ENCODE measurements at regions not wholly inside any gene's neighbourhood (a gene's known extent, or its start where the extent isn't known, plus 50 kb on each side); places are given as distances from the start of the nearest gene placed in this dataset.
"Not testable (repeated sequence)": the region's sequence is repeated elsewhere in the genome, so short reads cannot be mapped to it uniquely, and the experiment has no call there.

DNA sequence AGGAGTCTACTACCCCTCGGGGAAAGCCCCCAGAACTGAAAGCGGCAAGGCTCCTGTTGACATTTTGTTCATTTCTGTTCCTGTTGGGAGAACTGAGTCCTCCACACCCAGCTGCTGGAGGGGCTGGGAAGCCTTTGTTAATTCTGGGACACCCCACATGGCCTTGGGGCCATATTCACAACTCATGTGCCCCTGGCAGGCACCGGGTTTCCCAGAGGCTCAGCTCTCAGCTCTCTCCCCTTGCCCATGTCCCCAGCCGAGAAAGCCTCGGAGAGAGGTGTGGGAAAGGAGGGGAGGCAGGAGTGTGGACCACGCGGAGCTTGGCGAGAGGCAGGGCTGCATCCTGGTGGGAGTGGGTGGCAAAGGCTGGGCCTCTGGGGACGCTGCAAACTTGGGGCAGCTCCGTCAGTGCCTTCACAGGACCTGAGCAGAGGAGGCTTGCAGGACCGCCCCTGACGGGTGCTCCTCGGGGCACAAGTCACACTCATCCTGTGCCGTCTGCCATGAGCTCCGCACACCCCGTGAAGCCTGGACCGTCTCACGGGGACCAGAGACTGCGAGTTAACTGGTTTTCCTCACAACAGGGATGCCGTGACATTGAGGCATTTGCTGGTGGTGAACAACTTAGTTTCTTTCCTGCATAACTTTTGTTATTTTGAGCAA, 140.9 kb downstream of the DNAJB6 start:
- Histone ChIP-seq H3K9me3 (ENCODE audit: control insufficient read depth, insufficient read depth, low read depth, low read length) (no peaks in the 10 kb centered on the region), H3K4me1 (ENCODE audit: control insufficient read depth, insufficient read depth, low read length) (no peaks in the 10 kb centered on the region), H3K27ac (ENCODE audit: extremely low read depth, low read depth, low read length) (no peak overlapping the region), H3K4me3 (ENCODE audit: low read depth, low read length) (no peak overlapping the region), H3K36me3 (ENCODE audit: control insufficient read depth in 2 of 2, insufficient read depth in 1 of 2, low read length in 2 of 2) (no peaks in the 10 kb centered on the region)
- TF ChIP-seq ZNF561 (tag by site-specific recombination; IDR thresholded peaks at IDR 0.05; ENCODE audit: borderline replicate concordance) (no peak), ZNF10 (tag by site-specific recombination; IDR thresholded peaks at IDR 0.05) (no peak), ZNF416 (tag by site-specific recombination; IDR thresholded peaks at IDR 0.05) (no peak)
- TF ChIP-seq, protein P1, sequence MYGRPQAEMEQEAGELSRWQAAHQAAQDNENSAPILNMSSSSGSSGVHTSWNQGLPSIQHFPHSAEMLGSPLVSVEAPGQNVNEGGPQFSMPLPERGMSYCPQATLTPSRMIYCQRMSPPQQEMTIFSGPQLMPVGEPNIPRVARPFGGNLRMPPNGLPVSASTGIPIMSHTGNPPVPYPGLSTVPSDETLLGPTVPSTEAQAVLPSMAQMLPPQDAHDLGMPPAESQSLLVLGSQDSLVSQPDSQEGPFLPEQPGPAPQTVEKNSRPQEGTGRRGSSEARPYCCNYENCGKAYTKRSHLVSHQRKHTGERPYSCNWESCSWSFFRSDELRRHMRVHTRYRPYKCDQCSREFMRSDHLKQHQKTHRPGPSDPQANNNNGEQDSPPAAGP (tag by site-specific recombination; IDR thresholded peaks at IDR 0.05): no peak
- CTCF ChIA-PET: no interaction called here
- POLR2A ChIA-PET: no interaction called here

- H3K4me1 ChIP-seq (ENCODE audit: control insufficient read depth, insufficient read depth, low read length); H3K4me3 ChIP-seq (ENCODE audit: low read depth, low read length); H3K9me3 ChIP-seq (ENCODE audit: control insufficient read depth, insufficient read depth, low read depth, low read length); H3K27ac ChIP-seq (ENCODE audit: extremely low read depth, low read depth, low read length); CTCF ChIA-PET; H3K36me3 ChIP-seq (ENCODE audit: control insufficient read depth in 2 of 2, insufficient read depth in 1 of 2, low read length in 2 of 2); POLR2A ChIA-PET: not testable (repeated sequence)
- 0 out of 2 replicates have a peak, but pooled peaks have one; percentile 30 for TF ChIP-seq KLF1 (tag by site-specific recombination; IDR thresholded peaks at IDR 0.05)
Observed at GRCh38 chr7:157478611-157479010, 141.8 kb downstream of the DNAJB6 start.

GRCh38 chr7:157479326-157479725, 142.5 kb downstream of the DNAJB6 start:
- no peak for TF ChIP-seq ZBTB10 (tag by site-specific recombination; IDR thresholded peaks at IDR 0.05)
- TF ChIP-seq ZNF645 (tag by site-specific recombination; IDR thresholded peaks at IDR 0.05): no peak
- TF ChIP-seq, protein P2, sequence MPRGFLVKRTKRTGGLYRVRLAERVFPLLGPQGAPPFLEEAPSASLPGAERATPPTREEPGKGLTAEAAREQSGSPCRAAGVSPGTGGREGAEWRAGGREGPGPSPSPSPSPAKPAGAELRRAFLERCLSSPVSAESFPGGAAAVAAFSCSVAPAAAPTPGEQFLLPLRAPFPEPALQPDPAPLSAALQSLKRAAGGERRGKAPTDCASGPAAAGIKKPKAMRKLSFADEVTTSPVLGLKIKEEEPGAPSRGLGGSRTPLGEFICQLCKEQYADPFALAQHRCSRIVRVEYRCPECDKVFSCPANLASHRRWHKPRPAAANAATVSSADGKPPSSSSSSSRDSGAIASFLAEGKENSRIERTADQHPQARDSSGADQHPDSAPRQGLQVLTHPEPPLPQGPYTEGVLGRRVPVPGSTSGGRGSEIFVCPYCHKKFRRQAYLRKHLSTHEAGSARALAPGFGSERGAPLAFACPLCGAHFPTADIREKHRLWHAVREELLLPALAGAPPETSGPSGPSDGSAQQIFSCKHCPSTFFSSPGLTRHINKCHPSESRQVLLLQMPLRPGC (tag by site-specific recombination; IDR thresholded peaks at IDR 0.05): no peak
- no peak for TF ChIP-seq ZNF488 (tag by site-specific recombination; IDR thresholded peaks at IDR 0.05)
- no peak for TF ChIP-seq ZNF202 (tag by site-specific recombination; IDR thresholded peaks at IDR 0.05; ENCODE audit: borderline replicate concordance)
- no peak for TF ChIP-seq ZNF366 (tag by site-specific recombination; conservative IDR thresholded peaks at IDR 0.05)
- no peak for TF ChIP-seq ZNF776 (tag by site-specific recombination; IDR thresholded peaks at IDR 0.05; ENCODE audit: borderline replicate concordance)
- TF ChIP-seq REPIN1 (tag by site-specific recombination; IDR thresholded peaks at IDR 0.05; ENCODE audit: low read depth): no peak
- TF ChIP-seq ZNF341 (tag by site-specific recombination; IDR thresholded peaks at IDR 0.05; ENCODE audit: low read depth): no peak
- no peak for TF ChIP-seq ZNF157 (tag by site-specific recombination; IDR thresholded peaks at IDR 0.05)
- TF ChIP-seq ZNF707 (tag by site-specific recombination; IDR thresholded peaks at IDR 0.05): no peak
- TF ChIP-seq ZSCAN23 (tag by site-specific recombination; IDR thresholded peaks at IDR 0.05): no peak
- TF ChIP-seq ZNF629 (tag by site-specific recombination; IDR thresholded peaks at IDR 0.05): no peak
- TF ChIP-seq ZNF280C (tag by site-specific recombination; IDR thresholded peaks at IDR 0.05): no peak
- no peak for TF ChIP-seq SALL2 (tag by site-specific recombination; IDR thresholded peaks at IDR 0.05; ENCODE audit: borderline replicate concordance)
- CTCF ChIA-PET: no interaction called here
- H3K9me3 ChIP-seq (ENCODE audit: control insufficient read depth, insufficient read depth, low read depth, low read length): no peaks in the 10 kb centered on the region
- no peaks in the 10 kb centered on the region for H3K4me1 ChIP-seq (ENCODE audit: control insufficient read depth, insufficient read depth, low read length)
- no peak overlapping the region for H3K27ac ChIP-seq (ENCODE audit: extremely low read depth, low read depth, low read length)
- H3K4me3 ChIP-seq (ENCODE audit: low read depth, low read length): no peak overlapping the region
- no peaks in the 10 kb centered on the region for H3K36me3 ChIP-seq (ENCODE audit: control insufficient read depth in 2 of 2, insufficient read depth in 1 of 2, low read length in 2 of 2)
- POLR2A ChIA-PET: no interaction called here

Measured in HEK293 (cell line).